ENCODE measurements at regions not wholly inside any gene's neighbourhood (a gene's known extent, or its start where the extent isn't known, plus 50 kb on each side); places are given as distances from the start of the nearest gene placed in this dataset.

GRCh38 chr10:108801775-108802517 lies 1121.4 kb downstream of the XPNPEP1 start:
- TF ChIP-seq SPI1 (IDR thresholded peaks at IDR 0.05; ENCODE audit: low read depth, low read length) (no peak), POLR2A (IDR thresholded peaks at IDR 0.05; ENCODE audit: low read depth, low read length) (no peak), TAF1 (IDR thresholded peaks at IDR 0.05; ENCODE audit: low read depth, low read length) (no peak), POLR2AphosphoS5 (IDR thresholded peaks at IDR 0.05; ENCODE audit: low read depth, low read length) (no peak)
